22Rv1 (cell line): ENCODE measurements at regions not wholly inside any gene's neighbourhood (a gene's known extent, or its start where the extent isn't known, plus 50 kb on each side); places are given as distances from the start of the nearest gene placed in this dataset.

Experiments used
- CTCF ChIP-seq: fragments of 450-650 bp; IDR thresholded peaks from 2 replicates; pipeline ENCODE4 v1.5.1; 2017; ENCODE audit warnings: mild to moderate bottlenecking
- ZFX ChIP-seq: fragments of 450-650 bp; IDR thresholded peaks from 2 replicates; pipeline ENCODE4 v1.6.1; 2017; ENCODE audit warnings: antibody characterized with exemption, borderline replicate concordance

- no peak for TF ChIP-seq CTCF
- no peak for TF ChIP-seq ZFX
Observed at GRCh38 chr11:128357073-128357472, 230.3 kb downstream of the ETS1 start.
